Keratinocyte (primary cell): ENCODE measurements at regions not wholly inside any gene's neighbourhood (a gene's known extent, or its start where the extent isn't known, plus 50 kb on each side); places are given as distances from the start of the nearest gene placed in this dataset.

Source experiments
- EZH2 ChIP-seq: IDR thresholded peaks from one replicate; pipeline ENCODE4 v1.6.1; 2012; ENCODE audit warnings: inconsistent platforms, mild to moderate bottlenecking, low read length, moderate library complexity
- TF ChIP-seq, protein P1 (sequence below), 3 experiments: IDR thresholded peaks in 1 of 3; conservative IDR thresholded peaks in 1 of 3; optimal IDR thresholded peaks in 1 of 3; 2 replicates in 2 of 3; 3 replicates in 1 of 3; pipeline versions ENCODE3 to v1.5.1; 2011; ENCODE audit warnings: low read length in 3 of 3, mild to moderate bottlenecking in 3 of 3, moderate library complexity in 2 of 3, control low read depth in 1 of 3, inconsistent platforms in 1 of 3; ENCODE audit not compliant: insufficient read depth in 2 of 3; ENCODE audit errors: extremely low read depth in 1 of 3

DNA sequence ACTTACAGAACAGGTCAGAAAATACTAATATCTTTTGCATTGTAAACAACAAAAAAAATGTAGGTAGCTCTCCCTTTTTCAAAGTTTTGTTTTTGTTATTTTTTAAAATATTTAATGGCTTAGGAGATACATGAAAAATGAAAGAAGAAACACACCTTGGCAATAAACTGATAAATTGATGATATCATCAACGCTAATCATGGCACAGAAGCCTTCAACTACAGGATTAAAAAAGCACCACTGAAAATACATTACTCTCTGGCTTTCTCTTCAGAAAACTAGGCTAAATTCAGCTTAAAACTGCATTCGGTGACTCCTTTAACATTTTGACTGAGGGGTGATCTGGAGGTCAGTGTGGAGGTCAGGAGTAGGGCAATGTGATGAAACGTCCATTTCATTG, 1018.8 kb upstream of the FANCL start:
- TF ChIP-seq, protein P1, sequence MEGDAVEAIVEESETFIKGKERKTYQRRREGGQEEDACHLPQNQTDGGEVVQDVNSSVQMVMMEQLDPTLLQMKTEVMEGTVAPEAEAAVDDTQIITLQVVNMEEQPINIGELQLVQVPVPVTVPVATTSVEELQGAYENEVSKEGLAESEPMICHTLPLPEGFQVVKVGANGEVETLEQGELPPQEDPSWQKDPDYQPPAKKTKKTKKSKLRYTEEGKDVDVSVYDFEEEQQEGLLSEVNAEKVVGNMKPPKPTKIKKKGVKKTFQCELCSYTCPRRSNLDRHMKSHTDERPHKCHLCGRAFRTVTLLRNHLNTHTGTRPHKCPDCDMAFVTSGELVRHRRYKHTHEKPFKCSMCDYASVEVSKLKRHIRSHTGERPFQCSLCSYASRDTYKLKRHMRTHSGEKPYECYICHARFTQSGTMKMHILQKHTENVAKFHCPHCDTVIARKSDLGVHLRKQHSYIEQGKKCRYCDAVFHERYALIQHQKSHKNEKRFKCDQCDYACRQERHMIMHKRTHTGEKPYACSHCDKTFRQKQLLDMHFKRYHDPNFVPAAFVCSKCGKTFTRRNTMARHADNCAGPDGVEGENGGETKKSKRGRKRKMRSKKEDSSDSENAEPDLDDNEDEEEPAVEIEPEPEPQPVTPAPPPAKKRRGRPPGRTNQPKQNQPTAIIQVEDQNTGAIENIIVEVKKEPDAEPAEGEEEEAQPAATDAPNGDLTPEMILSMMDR (optimal IDR thresholded peaks at IDR 0.05 in 1 of 3, IDR thresholded peaks at IDR 0.05 in 1 of 3, conservative IDR thresholded peaks at IDR 0.05 in 1 of 3; ENCODE audit: extremely low read depth in 1 of 3, insufficient read depth in 2 of 3, low read length in 3 of 3), result no peak
- no peak for TF ChIP-seq EZH2
